NB4 (cell line): ENCODE measurements at regions not wholly inside any gene's neighbourhood (a gene's known extent, or its start where the extent isn't known, plus 50 kb on each side); places are given as distances from the start of the nearest gene placed in this dataset.

Experiments used
- DNase-seq: peaks from one replicate; pipeline ENCODE4 v3.0.0; 2010; ENCODE audit warnings: low read depth
- H3K4me3 ChIP-seq: one replicate; pipeline ENCODE4 v1.5.1; 2011; ENCODE audit warnings: mild to moderate bottlenecking, low read depth, low read length, moderate library complexity
- CTCF ChIP-seq: IDR thresholded peaks from one replicate; pipeline ENCODE4 v1.5.1; 2012; ENCODE audit warnings: low read depth, low read length
- MYC ChIP-seq: IDR thresholded peaks from 2 replicates; pipeline ENCODE4 v1.6.1; 2011; ENCODE audit warnings: low read depth, low read length
- POLR2A ChIP-seq: IDR thresholded peaks from 2 replicates; pipeline ENCODE4 v1.6.1; 2011; ENCODE audit warnings: mild to moderate bottlenecking; ENCODE audit not compliant: insufficient read length; ENCODE audit errors: extremely low read depth
- TF ChIP-seq, protein P1 (sequence below): IDR thresholded peaks from 2 replicates; pipeline ENCODE4 v1.6.1; 2011; ENCODE audit warnings: low read depth, low read length

DNA sequence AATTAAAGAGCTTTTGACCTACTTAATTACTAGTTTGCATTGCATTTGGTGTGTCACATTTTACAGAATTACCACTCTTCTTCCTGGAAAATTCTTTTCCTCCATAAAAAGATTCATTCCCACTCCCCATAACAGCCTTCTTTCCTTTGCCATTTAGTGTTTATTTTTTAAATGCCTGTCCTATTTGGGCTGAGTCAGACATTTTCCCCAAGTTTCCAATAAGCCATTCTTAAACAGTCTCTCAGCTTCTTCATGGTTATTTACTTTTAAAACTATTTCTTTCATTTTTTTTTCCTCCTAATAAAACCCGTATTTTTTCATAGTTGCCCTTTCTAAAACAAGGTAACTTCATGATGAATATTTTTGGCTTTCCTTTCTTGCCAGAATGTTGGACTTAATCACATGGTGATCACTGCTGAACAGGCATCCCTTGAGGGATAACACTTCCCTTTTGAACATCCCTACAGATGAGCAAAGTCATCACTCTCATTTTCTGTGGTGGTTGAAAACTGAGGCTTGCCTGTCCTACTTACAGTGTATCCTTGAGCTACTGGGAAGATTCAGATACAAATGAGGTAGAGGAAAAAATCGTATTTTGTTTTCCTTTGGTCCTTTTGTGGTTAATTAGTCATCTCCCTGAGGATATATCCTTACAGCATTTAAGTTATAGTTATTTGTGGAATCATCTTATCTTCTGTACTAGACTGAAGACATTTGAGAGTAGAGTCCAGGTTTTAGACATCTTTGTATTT lies 520.5 kb upstream of the NR3C2 start:
- TF ChIP-seq MYC = no peak
- TF ChIP-seq CTCF = no peak
- TF ChIP-seq POLR2A = no peak
- TF ChIP-seq, protein P1, sequence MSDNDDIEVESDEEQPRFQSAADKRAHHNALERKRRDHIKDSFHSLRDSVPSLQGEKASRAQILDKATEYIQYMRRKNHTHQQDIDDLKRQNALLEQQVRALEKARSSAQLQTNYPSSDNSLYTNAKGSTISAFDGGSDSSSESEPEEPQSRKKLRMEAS = no peak
- H3K4me3 ChIP-seq = no peak overlapping the region
- no peak for DNase-seq

DNA sequence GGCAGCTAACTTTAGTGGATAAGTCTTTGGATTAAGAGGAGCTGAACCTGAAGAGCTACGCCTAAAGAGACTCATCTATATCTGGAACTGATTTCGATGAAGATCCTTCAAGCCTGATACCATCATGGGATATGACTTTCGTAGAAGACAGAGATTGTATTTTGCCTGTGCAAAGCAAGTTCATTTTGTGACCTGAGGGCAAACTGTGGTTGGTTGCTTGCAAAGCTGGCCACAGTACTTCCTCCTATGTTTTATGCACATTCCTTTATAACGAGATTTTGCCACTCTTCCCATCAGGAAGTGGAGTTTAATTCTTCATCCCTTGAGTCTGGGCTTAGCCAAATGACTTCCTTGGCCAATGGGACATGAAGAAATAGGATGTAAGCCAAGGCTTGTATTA lies 519.3 kb upstream of the NR3C2 start:
- DNase-seq = no peak
- no peak overlapping the region for H3K4me3 ChIP-seq
- TF ChIP-seq, protein P1 = no peak
- TF ChIP-seq POLR2A = no peak
- TF ChIP-seq CTCF = no peak
- TF ChIP-seq MYC = no peak

GRCh38 chr4:148958317-148958716 lies 516.1 kb upstream of the NR3C2 start:
- no peak overlapping the region for H3K4me3 ChIP-seq
- TF ChIP-seq CTCF = no peak
- no peak for DNase-seq

DNA sequence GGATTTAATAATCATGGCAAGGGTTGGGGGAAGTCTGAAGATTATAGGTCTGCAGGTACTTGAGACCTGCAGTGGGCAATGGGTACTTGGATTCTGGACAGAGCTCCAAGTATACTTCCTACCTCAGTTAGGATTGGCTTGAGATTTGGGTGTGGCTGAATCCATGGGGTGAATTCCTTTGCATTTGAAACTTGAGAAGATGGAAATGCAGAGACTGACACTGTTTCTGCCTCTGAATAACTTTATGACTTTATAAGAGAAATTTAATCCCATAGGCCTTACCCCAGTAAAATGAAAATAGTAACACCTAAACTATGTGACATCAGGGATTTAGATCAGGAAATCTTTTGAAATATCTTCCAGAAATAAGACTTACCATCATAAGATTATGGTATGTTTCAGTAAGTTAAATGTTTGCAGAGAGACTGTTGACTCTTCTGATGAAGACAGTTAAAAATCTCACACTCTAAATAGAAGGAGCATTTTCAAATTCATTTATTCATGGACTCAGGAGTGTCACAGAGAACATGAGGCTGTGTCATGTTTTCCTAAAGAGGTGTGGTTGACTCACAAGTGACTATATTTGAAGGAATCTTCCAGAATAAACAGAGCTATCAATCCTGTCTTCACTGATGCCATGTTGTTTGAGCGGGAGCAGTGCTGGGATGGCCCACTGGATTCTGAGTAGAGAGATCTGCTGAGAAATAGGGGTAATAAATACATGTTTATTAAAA lies 513.5 kb upstream of the NR3C2 start:
- no peak for DNase-seq
- TF ChIP-seq POLR2A (no peak), CTCF (no peak), MYC (no peak)
- TF ChIP-seq, protein P1 = no peak
- no peak overlapping the region for H3K4me3 ChIP-seq

DNA sequence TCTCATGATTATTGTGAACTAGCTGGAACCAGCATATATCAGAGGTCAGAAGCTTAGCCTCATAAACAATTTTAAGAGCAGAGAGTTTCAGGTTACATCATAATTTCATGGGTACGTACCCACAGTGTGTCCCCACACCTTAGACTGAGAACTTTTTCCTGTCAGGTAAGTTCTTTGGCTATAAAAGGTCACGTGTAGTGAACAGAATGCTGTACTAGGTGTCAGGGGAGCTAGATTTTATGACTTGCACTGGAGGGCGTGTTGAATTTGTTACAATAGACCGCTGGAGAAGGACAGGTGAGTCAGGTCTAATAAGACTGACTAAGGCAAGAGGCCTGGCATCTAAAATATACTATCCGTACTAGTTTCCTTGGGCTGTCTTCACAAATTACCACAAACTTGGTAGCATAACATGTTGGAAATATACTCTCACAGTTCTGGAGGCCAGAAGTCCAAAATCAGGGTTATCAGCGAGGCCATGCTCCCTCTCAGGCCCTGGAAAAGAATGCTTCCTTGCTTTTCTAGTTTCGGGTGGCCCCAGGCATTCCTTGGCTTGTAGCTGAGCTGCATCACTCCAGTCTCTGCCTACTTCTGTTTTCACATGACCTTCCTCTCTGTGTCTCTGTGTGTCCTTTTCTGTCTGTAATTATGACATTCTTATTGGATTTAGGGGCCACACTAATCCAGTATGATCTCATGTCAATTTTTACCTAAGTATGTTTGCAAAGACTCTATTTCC lies 512.0 kb upstream of the NR3C2 start:
- TF ChIP-seq CTCF (no peak), MYC (no peak), POLR2A (no peak)
- TF ChIP-seq, protein P1 = no peak
- no peak overlapping the region for H3K4me3 ChIP-seq
- no peak for DNase-seq
